ENCODE measurements at regions not wholly inside any gene's neighbourhood (a gene's known extent, or its start where the extent isn't known, plus 50 kb on each side); places are given as distances from the start of the nearest gene placed in this dataset.
A peak's percentile ranks its signal among the peaks of the same experiment; 100 is the strongest.

DNA sequence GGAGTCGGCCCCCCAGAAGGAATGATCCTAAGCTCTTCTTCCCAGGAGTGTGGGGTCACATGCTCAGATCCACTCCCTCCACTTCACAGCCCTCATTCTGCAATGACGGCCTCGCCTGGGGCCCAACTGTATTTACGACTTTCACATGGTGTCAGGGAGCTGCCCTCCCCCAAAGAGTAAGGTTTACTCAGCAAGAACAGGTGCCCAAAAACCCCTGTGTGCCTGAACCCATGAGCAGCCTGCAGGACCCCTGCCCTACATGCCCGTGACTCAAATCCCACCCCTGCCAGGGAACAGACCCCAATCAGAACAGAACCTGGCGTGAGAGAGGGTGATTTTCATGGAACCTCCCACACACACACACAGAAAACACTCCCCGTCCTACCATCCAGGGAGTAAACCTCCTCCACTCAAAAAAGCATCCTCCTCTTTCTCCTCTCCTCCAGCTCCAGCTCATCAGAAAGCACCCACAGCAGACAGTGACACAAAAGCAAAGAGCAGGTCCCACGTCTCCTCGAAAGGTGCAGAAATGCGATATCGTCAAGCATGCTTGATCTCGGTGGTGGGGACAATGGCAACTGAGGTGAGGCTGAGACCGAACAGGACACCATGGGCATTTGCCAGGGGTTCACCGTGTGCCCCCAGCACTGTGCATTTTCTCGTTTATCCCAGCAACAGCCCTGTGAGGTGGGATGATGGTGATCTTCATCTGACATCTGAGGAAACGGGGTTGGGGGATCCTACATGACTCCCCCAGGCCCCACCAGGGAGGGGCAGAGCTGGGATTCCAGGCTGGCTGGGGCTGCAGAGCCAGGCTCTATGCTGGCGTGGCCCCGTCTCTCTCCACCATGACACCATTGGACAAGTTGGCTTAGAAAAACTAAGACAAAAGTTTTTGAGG is 397.9 kb downstream of the NPHP4 start:
- no peak for DNase-seq

DNA sequence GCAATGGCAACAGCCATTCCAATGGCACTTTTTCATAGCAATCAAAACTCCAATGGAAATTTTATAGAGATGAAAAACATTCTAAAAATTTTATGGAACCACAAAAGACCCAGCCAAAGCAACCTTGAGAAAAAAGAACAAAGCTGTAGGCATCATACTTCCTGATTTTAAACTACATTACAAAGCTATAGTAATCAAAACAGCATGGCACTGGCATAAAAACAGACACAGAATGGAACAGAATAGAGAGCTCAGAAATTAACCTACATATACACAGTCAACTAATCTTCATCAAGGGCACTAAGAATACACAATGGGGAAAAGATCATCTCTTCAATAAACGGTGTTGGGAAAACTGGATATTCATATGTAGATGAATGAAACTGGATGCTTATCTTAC is 401.5 kb downstream of the NPHP4 start:
- DNase-seq = no peak

DNA sequence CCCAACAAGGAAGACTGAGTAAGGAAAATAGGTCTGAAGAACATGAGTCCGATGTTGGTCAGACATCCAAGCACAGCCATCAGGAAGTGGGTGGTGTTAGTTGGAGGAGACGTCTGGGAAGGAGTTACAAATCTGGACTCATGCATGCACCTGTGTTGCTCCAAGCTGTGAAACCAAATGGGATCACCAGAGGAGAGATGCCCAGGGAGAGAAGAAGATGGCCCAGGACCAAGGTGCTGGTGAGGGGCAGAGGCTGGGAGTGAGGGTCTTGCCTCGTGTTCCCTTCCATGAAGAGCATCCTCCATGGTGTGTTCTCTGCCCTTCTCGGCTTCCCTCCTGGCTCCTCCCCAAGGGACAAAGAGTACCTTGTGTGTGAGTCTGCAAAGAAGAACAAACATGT is 405.6 kb downstream of the NPHP4 start:
- DNase-seq = no peak

DNA sequence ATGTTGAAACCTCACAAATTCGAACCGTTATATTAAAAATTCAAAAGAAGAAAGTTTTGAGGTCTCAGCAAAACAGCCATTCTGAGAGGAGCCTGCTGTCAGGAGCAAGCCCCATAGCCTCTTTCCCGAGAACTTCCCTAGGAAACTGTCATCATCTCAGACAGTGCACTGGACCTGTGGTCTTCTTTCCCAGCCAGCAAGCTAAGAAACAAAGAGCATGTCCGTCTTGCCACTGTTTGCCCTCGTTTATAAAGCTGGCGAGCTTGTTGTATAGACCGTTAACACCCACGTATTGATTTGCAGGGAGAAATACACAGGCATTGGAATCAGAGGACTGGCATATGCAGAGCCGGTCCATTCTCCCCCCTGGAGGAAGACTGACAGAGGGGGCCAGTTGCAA is 407.0 kb downstream of the NPHP4 start:
- DNase-seq = no peak

DNA sequence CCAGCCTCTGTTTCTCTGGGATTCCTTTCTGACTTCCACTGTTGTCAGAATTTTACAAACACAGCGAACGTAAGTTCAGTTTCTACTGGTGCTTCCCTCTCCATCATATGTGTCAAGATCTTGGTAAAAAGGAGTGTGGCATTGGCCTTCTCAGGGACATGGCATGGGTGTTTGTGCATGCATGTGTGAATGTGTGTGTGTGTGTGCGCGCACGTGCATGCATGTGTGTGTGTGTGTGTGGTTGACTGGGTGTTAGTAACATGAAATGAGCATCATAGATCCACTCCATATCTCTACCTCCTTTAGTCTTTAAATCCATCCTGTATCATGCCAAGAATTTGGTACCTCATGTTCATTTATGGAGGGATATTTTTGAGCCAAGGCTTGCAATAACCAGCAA is 411.3 kb downstream of the NPHP4 start:
- DNase-seq = no peak

DNA sequence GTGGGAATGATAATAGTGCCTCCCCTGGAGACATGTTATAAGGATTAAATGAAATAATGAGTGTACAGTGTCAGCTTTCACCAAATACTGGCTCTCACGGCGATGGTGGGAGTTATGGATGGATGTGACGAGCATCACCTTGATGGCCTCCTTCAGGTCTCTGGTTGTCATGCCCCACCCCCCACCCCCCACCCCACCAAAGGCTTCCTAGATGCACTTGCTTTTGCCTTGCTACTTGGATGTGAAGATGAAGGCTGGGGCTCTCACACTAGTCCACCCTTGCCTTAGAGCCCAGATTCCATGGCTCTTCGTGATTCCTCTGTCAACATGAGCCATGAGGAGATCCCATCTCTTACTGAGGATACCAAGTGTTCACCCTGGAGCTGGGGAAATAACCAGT is 412.3 kb downstream of the NPHP4 start:
- no peak for DNase-seq

DNA sequence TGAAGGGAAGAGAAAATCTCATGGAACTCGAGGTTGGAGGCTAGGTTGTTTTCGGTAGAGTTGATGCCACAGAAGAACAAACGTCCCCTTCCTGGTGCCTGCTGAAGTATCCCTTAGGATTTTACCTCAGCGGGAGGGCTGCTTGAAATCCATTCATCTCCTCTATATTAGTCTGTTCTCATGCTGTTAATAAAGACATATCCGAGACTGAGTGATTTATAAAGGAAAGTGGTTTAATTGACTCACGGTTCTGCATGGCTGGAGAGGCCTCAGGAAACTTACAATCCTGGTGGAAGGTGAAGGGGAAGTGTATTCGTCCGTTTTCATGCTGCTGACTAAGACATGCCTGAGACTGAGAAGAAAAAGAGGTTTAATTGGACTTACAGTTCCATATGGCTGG is 413.5 kb downstream of the NPHP4 start:
- no peak for DNase-seq

DNA sequence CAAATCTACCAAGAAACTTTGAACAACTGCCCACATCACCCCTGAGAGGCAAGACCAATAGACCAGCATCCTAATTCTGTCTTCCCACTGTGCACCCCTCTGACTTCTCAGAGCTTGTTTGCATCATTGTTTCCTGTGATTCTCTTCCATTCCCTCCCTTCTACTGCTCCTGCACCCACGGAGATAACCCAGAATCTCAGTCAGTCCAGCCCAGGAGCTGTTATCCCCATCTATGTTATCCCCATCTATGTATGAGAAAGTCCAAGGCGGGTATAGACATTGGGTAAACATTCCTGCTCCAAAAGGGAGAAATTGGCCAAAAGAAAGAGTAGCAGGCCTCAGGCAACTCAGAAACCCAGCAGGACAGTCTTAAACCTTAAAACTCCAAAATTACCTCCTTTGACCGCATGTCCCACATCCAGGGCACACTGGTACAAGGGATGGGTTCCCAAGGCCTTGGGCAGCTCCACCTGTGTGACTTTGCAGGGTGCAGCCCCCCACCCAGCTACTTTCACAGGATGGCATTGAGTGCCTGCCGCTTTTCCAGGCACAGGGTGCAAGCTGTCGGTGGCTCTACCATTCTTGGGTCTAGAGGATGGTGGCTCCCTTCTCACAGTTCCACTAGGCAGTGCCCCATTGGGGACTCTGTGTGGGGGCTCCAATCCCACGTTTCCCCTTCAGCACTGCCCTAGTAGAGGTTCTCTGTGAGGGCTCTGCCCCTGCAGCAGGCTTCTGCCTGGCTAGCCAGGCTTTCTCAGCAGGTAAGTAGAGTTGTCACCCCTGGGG is 414.8 kb downstream of the NPHP4 start:
- DNase-seq = no peak

DNA sequence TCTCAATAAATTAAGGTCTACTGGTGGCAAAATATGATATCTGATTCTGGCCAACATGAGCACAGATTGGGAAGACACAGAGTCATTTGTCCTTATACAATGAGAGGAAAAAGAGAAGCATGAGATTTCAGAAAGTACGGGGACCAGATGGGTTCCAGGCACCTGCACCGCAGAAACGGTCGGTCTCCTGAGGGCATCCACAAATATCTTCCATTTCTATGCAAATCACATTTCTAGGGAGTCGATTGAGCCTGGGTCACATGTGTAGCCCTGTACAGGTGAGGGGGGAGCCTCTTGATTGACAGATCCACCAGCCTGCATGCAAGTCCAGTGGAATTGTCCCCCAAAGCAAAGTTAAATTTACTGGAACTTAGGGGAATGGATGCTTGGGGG is 415.6 kb downstream of the NPHP4 start:
- no peak for DNase-seq

DNA sequence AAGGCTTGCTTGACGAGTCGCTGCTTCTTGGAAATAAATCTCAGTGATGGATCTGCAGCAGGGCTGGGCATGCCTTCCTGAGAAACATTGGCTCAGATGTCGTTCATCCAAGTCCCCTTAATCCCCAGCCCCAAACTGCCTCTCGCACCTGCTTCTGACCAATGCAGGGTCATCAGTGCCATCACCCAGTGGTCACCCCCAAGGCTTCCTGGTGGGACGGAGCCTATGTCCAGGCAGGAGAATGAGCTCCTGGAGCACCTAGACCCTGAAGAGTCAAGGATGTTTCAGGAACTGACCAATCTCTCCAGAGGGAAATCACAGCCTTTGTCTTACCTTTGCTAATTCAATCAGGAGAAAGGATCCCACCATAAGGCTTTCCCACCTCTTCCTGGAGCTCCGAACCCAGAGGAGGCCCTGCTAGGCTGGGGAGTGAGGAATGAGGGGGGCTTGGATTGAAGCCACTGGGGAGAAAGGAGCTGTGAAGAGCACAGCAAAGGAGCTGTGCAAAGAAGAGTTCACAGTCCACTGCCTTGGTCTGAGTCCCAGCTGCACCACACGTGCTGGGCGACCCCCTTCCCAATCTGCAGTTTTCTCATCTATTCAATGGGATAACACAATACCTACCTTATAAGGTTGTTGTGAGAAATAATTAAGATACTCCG is 416.1 kb downstream of the NPHP4 start:
- DNase-seq = no peak

DNA sequence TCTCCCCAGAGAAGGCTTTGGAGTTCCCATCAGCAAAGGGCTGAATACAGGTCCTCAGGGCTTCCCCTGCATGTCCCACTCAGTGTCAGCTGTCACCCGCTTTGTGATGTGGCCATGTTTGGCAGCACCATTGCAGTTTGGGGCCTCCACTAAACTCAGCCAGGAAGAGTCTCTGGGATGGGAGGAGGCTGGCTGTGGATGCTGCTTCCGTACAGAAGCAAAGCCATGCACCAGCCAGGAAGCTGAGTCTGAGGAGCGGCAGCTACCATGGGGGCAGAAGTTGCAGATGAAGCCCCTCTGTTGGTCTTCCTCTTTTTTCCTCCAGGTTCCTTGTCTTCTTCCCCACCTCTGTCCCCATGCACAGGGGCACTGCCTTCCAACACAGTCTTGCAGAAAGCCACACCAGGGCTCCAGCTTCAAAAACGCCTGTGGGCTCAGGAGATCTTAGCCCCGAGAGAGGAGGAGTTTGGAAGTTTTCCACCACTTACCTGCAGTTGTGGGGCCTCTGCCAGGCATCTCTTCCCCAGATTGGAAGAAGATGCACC is 416.8 kb downstream of the NPHP4 start:
- no peak for DNase-seq

DNA sequence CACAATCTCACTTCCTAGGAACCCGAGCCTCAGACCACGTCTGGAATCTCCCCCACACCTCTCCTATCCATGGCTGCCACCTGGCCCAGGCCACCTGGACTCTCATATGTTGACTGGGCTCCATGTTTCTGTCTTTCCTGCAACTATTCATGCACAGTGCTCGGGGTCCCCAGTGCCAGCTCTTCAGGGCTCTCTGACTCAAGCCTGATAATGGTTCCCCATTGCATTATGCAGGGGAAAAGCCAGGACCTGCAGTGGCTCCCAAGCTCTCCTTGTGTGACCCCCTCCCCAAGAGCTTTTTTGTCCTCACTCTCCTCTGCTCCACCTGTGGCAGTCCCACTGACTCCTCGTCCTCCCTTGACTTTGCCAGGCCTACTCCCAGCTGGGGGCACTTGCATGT is 417.6 kb downstream of the NPHP4 start:
- DNase-seq = no peak

DNA sequence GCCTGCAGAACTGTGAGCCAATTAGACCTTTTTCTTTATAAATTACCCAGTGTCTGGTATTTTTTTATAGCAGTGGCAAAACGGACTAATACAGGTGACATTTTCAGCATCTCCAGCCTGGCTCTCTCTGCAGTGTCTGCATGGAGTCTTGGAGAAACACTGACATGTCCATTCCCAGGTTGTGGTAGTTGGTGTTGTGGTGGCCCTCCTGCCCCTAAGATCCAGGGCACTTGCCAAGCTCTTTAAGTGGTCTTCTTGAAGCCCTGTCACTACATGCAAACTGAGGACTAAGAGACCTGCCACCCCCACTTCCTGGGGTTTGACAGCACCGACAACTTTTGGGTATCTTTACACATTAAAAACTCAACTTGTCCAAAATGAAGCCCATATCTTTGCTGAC is 419.4 kb downstream of the NPHP4 start:
- DNase-seq = no peak

DNA sequence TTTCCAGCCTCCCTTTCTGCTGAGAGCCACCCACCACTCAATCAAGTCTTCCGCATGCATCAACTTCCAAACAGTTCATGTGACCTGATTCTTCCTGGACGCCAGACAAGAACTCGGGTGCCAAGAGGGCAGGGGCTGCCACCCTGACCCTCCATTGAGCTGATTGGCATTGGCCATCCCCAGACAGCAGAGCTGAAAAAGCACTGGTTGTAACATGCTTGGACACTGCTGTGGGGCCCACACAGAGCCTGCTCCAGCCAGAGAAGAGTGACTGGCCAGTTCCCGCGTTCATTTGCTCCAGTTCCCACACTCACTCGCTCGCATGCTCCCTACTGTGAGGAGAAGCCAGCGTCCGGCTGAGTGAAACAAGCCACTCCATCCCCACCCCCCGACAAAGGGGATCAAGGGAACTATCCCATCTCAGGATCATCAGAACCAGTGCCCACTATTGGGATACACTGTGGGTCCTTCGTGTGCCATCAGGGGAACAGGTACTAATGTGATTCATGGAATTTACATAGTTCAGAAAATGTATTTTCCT is 420.3 kb downstream of the NPHP4 start:
- no peak for DNase-seq

DNA sequence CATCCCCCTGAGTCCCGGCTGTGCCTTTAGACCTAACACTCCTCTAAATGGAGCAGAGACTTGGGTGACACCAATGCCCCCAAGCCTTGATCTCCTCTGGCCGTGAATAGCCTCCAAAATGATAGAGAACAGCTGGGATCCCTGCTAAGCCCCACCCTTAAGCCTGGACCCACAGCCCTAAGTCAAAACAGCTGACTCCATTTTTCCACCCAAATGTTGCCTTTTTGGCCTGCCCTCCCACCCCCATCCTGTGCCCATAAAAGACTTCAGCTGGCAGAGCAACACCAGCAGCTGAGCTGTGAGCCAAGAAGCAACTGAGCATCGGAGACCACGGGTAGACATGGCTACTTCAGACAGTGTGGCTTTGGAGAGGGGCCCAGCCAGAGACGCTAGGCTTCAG is 420.8 kb downstream of the NPHP4 start:
- DNase-seq = peak; percentile 42

DNA sequence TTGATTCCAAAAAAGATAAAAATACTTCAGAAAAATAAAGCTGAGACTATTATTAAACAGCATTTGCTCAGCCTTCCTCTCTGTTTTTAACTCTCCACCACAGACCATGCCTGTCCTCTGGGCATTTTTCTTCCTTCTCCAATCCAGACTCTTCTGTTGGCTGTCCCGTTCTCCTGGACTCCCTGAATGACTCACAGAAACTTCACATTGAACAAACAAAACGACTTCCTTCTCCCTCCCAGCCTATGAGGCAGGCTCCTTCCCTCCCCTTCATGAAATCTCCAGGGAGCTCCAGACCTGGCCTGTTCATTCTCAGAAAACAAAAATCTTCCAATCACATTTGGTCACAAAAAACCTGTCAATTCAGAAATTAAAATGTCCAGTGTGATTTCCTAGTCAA is 421.3 kb downstream of the NPHP4 start:
- DNase-seq = no peak

DNA sequence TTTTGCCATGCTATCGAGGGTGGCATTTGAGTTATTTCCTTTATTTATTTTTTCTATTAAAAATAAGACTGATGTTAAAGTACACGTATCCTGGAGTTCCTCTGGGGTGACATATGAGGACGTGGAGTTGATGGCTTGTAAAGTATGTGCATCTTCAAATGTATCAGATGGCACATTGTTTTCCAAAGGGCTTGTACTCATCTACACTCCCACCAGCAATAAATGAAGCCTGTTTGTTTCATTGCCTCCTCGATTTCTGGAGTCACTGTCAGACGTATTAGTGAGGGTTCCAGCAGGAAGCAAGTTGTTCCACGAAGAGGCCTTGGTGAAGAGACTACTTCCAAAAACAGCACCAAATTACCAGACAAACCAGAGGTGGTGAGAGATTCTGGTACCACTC is 423.9 kb downstream of the NPHP4 start:
- DNase-seq = no peak

DNA sequence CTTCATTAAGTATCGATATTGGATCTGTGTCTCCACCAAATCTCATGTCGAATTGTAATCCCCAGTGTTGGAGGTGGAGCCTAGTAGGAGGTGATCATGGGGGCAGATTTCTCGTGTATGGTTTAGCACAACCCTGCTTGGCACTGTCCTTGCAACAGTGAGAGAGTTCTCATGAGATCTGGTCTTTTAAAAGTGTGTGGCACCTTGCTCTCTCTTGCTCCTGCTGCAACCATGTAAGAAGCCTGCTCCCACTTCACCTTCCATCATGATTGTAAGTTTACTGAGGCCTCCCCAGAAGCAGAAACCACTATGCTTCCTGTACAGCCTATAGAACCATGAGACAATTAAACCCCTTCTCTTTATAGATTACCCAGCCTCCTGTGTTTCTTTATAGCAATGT is 424.4 kb downstream of the NPHP4 start:
- DNase-seq = no peak

DNA sequence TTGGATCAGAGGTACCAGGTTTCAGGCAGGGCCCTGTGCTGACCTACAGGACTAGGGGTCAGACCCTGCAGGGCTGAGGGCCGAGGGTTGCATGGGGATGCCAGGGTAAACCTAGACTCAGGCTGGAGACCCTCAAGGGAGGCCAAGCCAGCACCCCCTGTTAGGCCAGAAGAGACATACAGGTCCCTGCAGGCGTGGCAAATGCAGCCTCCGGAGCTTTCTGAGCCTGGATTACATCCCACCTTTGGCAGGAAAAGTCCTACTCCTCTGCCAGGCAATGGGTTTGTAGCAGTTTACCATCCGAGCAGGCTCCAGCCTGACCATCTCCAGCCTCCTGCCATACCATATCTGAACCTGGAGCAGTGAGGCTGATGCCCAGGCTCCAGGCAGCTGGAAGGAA is 425.3 kb downstream of the NPHP4 start:
- DNase-seq = no peak

DNA sequence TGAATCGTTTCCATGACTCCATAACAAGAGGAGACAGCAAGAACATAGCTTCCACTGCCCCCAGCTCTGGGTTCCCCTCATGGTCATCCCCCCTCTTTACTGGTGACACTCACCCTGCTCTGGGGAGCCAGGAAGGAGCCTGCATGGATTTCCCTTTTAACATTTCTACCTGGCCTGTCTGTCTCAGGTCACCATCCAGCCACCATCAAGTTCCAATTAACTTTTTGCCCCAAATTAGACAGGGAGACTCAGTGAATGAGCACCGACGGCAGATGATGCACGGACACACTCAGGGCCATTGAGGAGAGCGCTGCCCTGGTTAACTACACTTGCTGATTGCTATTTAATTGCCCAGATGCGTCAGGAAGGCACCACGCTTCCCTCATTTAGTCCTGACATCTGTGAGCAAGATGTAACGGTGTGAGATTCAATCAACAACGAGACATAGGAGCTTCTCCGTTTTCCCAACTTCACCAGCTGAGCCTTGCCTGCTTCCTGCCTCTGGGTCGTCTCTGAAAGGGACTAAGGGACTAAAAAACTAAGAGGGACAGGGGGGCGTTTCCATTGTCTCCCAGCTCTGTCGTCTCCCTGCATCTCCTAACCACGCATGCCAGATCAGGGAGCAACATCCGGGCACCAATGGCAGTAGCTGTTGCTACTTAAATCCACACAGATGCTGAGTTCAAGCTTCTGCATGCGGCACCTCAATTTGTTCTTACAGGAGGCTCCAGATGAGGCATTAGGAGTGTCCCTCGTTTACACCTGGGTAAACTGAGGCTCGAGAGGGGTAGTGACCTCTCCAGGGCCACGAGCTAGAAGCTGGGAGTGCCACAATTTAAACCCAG is 426.7 kb downstream of the NPHP4 start:
- DNase-seq = no peak

DNA sequence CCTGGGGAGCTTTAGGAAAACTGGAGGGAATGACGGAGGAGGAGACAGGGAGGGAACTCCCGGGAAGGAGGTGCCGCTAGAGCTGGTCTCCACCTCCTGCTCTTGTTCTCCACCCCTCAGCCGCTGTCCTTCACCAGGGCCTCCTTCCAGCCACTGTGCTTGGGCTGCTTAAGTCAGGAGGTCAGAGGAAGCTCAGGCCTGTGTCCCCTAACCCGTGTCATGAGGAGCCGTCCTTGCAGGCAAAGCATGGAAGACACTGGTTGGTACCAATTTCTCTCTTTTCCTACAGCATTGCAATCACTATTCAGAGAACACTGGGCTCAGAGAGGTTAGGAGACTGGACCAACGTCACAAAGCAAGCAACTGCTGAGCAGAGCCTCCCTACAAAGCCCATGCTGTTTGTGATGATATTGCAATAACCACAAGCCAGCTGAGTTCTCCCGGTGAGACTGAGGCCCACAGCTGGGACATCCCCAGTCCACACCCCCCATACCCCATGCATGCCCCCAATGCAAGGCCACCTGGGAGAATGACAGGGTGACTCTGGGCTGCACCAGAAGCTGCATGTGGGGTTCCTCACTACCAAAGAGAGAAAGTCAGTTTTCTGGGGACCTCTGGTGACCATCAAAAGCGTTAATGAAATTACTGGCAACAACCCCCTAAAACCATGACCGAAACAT is 427.5 kb downstream of the NPHP4 start:
- DNase-seq = no peak

Data from femur (tissue), 1 donor.